Activated CD4-positive, alpha-beta memory T cell treated with anti-CD3 and anti-CD28 coated beads for 36 hours (primary cell): ENCODE measurements at regions not wholly inside any gene's neighbourhood (a gene's known extent, or its start where the extent isn't known, plus 50 kb on each side); places are given as distances from the start of the nearest gene placed in this dataset.

ENCODE experiments used
- CTCF ChIA-PET: fragments of 350-600 bp; sonication (Branson Sonifier 250); formaldehyde crosslinking; loops from one replicate; lab custom pipeline; 2021; ENCODE audit warnings: antibody characterized with exemption, inconsistent platforms; lab: Charles Lee
- POLR2A ChIA-PET: fragments of 350-600 bp; sonication (Branson Sonifier 250); formaldehyde crosslinking; loops from one replicate; lab custom pipeline; 2021; ENCODE audit warnings: antibody characterized with exemption; lab: Charles Lee
- DNase-seq: peaks from one replicate; pipeline ENCODE4 v3.0.0-alpha.2; 2020
- H3K27ac Mint-ChIP-seq: one replicate; pipeline ENCODE4 v1.8.0; 2021; ENCODE audit warnings: mixed read lengths
- H3K27me3 Mint-ChIP-seq: one replicate; pipeline ENCODE4 v1.8.0; 2021; ENCODE audit warnings: mixed read lengths
- H3K36me3 Mint-ChIP-seq: one replicate; pipeline ENCODE4 v1.8.0; 2021; ENCODE audit warnings: mixed read lengths
- H3K4me1 Mint-ChIP-seq: one replicate; pipeline ENCODE4 v1.8.0; 2021; ENCODE audit warnings: low read depth, mixed read lengths
- H3K4me3 Mint-ChIP-seq: one replicate; pipeline ENCODE4 v1.8.0; 2021; ENCODE audit warnings: mild to moderate bottlenecking, mixed read lengths
- H3K9me3 Mint-ChIP-seq: one replicate; pipeline ENCODE4 v1.8.0; 2021; ENCODE audit warnings: mixed read lengths
- intact Hi-C: fragments of 100-400 bp; cut with micrococcal nuclease; formaldehyde crosslinking; loops from one replicate; pipeline ENCODE4 v1.15.1; 2023

- Mint-ChIP-seq H3K27me3 (no peaks in the 10 kb centered on the region), H3K36me3 (no peaks in the 10 kb centered on the region), H3K27ac (no peak overlapping the region), H3K4me3 (no peak overlapping the region), H3K4me1 (no peaks in the 10 kb centered on the region), H3K9me3 (no peaks in the 10 kb centered on the region)
- intact Hi-C loops, result no loop called here
- ChIA-PET POLR2A (no interaction called here), CTCF (no interaction called here)
- no peak for DNase-seq
Observed at GRCh38 chr2:138928374-138929021, 148.3 kb upstream of the NXPH2 start.

- Mint-ChIP-seq H3K27me3 (no peaks in the 10 kb centered on the region), H3K4me3 (no peak overlapping the region), H3K27ac (no peak overlapping the region), H3K4me1 (no peaks in the 10 kb centered on the region), H3K36me3 (no peaks in the 10 kb centered on the region), H3K9me3 (no peaks in the 10 kb centered on the region)
- intact Hi-C loops, result no loop called here
- ChIA-PET POLR2A (no interaction called here), CTCF (interaction anchor here (0.7 kb wide), 2 partner anchors 11 to 1050 kb away, joined by 3 read pairs; no protein-coding TSS in a partner anchor)
- DNase-seq, result no peak
Observed at GRCh38 chr2:138922973-138923563, 142.9 kb upstream of the NXPH2 start.

- intact Hi-C loops, result no loop called here
- H3K9me3 Mint-ChIP-seq, result no peaks in the 10 kb centered on the region
- H3K27ac Mint-ChIP-seq, result no peak overlapping the region
Observed at GRCh38 chr2:138919120-138919747, 139.0 kb upstream of the NXPH2 start.

GRCh38 chr2:138910427-138910826 is 130.2 kb upstream of the NXPH2 start:
- H3K4me3 Mint-ChIP-seq, result no peak overlapping the region
- H3K9me3 Mint-ChIP-seq, result peaks cover 3% of the 10 kb centered on the region
- ChIA-PET CTCF (no interaction called here), POLR2A (no interaction called here)
- no peaks in the 10 kb centered on the region for H3K27me3 Mint-ChIP-seq
- no peaks in the 10 kb centered on the region for H3K36me3 Mint-ChIP-seq
- no peak for DNase-seq
- no peaks in the 10 kb centered on the region for H3K4me1 Mint-ChIP-seq
- intact Hi-C loops, result no loop called here
- no peak overlapping the region for H3K27ac Mint-ChIP-seq

More at GRCh38 chr2:138919120-138919747, 139.0 kb upstream of the NXPH2 start:
- H3K36me3 Mint-ChIP-seq, result no peaks in the 10 kb centered on the region
- no peak overlapping the region for H3K4me3 Mint-ChIP-seq
- CTCF ChIA-PET, result no interaction called here
- no peaks in the 10 kb centered on the region for H3K27me3 Mint-ChIP-seq
- no peaks in the 10 kb centered on the region for H3K4me1 Mint-ChIP-seq
- POLR2A ChIA-PET, result no interaction called here
- DNase-seq, result no peak

- peaks cover 3% of the 10 kb centered on the region for H3K9me3 Mint-ChIP-seq
- intact Hi-C loops, result no loop called here
- H3K4me3 Mint-ChIP-seq, result no peak overlapping the region
- no peaks in the 10 kb centered on the region for H3K36me3 Mint-ChIP-seq
- H3K27me3 Mint-ChIP-seq, result no peaks in the 10 kb centered on the region
- no peak overlapping the region for H3K27ac Mint-ChIP-seq
- H3K4me1 Mint-ChIP-seq, result no peaks in the 10 kb centered on the region
- POLR2A ChIA-PET, result no interaction called here
- DNase-seq, result no peak
- CTCF ChIA-PET, result no interaction called here
Observed at GRCh38 chr2:138906549-138906948, 126.4 kb upstream of the NXPH2 start.

- Mint-ChIP-seq H3K36me3 (no peaks in the 10 kb centered on the region), H3K4me3 (no peak overlapping the region), H3K4me1 (no peaks in the 10 kb centered on the region), H3K27me3 (no peaks in the 10 kb centered on the region), H3K27ac (no peak overlapping the region), H3K9me3 (peaks cover 8% of the 10 kb centered on the region)
- no peak for DNase-seq
- POLR2A ChIA-PET, result no interaction called here
- intact Hi-C loops, result no loop called here
- CTCF ChIA-PET, result interaction anchor here (0.7 kb wide), 1 partner anchor 46 kb away, joined by 3 read pairs; no protein-coding TSS in a partner anchor
Observed at GRCh38 chr2:138902239-138902871, 122.2 kb upstream of the NXPH2 start.

GRCh38 chr2:138901530-138901929 is 121.3 kb upstream of the NXPH2 start:
- Mint-ChIP-seq H3K27ac (no peak overlapping the region), H3K9me3 (peaks cover 6% of the 10 kb centered on the region), H3K4me1 (no peaks in the 10 kb centered on the region), H3K27me3 (no peaks in the 10 kb centered on the region), H3K4me3 (no peak overlapping the region), H3K36me3 (no peaks in the 10 kb centered on the region)
- ChIA-PET POLR2A (no interaction called here), CTCF (no interaction called here)
- DNase-seq, result no peak
- intact Hi-C loops, result no loop called here

GRCh38 chr2:138898855-138899254 is 118.7 kb upstream of the NXPH2 start:
- intact Hi-C loops, result no loop called here

GRCh38 chr2:138897274-138897673 is 117.1 kb upstream of the NXPH2 start:
- no peaks in the 10 kb centered on the region for H3K36me3 Mint-ChIP-seq
- H3K9me3 Mint-ChIP-seq, result peaks cover 5% of the 10 kb centered on the region
- H3K27ac Mint-ChIP-seq, result no peak overlapping the region
- intact Hi-C loops, result no loop called here
- CTCF ChIA-PET, result no interaction called here
- no peak for DNase-seq
- no peaks in the 10 kb centered on the region for H3K27me3 Mint-ChIP-seq
- no peak overlapping the region for H3K4me3 Mint-ChIP-seq
- POLR2A ChIA-PET, result no interaction called here
- H3K4me1 Mint-ChIP-seq, result no peaks in the 10 kb centered on the region

More at GRCh38 chr2:138898855-138899254, 118.7 kb upstream of the NXPH2 start:
- Mint-ChIP-seq H3K4me1 (no peaks in the 10 kb centered on the region), H3K27ac (no peak overlapping the region), H3K4me3 (no peak overlapping the region), H3K36me3 (no peaks in the 10 kb centered on the region), H3K27me3 (no peaks in the 10 kb centered on the region), H3K9me3 (peaks cover 5% of the 10 kb centered on the region)
- ChIA-PET POLR2A (no interaction called here), CTCF (no interaction called here)
- no peak for DNase-seq

GRCh38 chr2:138893746-138894145 is 113.6 kb upstream of the NXPH2 start:
- Mint-ChIP-seq H3K36me3 (no peaks in the 10 kb centered on the region), H3K27me3 (no peaks in the 10 kb centered on the region), H3K4me3 (no peak overlapping the region), H3K27ac (no peak overlapping the region), H3K4me1 (no peaks in the 10 kb centered on the region), H3K9me3 (no peaks in the 10 kb centered on the region)
- intact Hi-C loops, result no loop called here
- ChIA-PET POLR2A (no interaction called here), CTCF (no interaction called here)
- no peak for DNase-seq

- Mint-ChIP-seq H3K36me3 (no peaks in the 10 kb centered on the region), H3K4me1 (no peaks in the 10 kb centered on the region), H3K9me3 (no peaks in the 10 kb centered on the region), H3K27ac (no peak overlapping the region), H3K4me3 (no peak overlapping the region), H3K27me3 (no peaks in the 10 kb centered on the region)
- intact Hi-C loops, result no loop called here
- CTCF ChIA-PET, result no interaction called here
- POLR2A ChIA-PET, result no interaction called here
- DNase-seq, result no peak
Observed at GRCh38 chr2:138881126-138881525, 100.9 kb upstream of the NXPH2 start.

- POLR2A ChIA-PET, result no interaction called here
- DNase-seq, result no peak
- H3K27me3 Mint-ChIP-seq, result no peaks in the 10 kb centered on the region
- no peak overlapping the region for H3K27ac Mint-ChIP-seq
- no peaks in the 10 kb centered on the region for H3K4me1 Mint-ChIP-seq
- CTCF ChIA-PET, result no interaction called here
- no peaks in the 10 kb centered on the region for H3K36me3 Mint-ChIP-seq
- no peaks in the 10 kb centered on the region for H3K9me3 Mint-ChIP-seq
- H3K4me3 Mint-ChIP-seq, result no peak overlapping the region
- intact Hi-C loops, result no loop called here
Observed at GRCh38 chr2:138879931-138880330, 99.7 kb upstream of the NXPH2 start.
